Choroid plexus epithelial cell (primary cell): ENCODE measurements at regions not wholly inside any gene's neighbourhood (a gene's known extent, or its start where the extent isn't known, plus 50 kb on each side); places are given as distances from the start of the nearest gene placed in this dataset.

Source experiments
- DNase-seq: peaks from one replicate; pipeline ENCODE4 v3.0.0-alpha.2; 2010; ENCODE audit warnings: low read depth
- H3K4me3 ChIP-seq: 2 replicates; pipeline ENCODE4 v1.5.1; 2011; ENCODE audit warnings: low read depth, mild to moderate bottlenecking, control low read depth, low read length, moderate library complexity
- TF ChIP-seq, protein P1 (sequence below): conservative IDR thresholded peaks from 2 replicates; pipeline ENCODE4 v1.5.1; 2011; ENCODE audit warnings: low read depth, mild to moderate bottlenecking, control low read depth, inconsistent platforms, low read length, moderate library complexity

DNA sequence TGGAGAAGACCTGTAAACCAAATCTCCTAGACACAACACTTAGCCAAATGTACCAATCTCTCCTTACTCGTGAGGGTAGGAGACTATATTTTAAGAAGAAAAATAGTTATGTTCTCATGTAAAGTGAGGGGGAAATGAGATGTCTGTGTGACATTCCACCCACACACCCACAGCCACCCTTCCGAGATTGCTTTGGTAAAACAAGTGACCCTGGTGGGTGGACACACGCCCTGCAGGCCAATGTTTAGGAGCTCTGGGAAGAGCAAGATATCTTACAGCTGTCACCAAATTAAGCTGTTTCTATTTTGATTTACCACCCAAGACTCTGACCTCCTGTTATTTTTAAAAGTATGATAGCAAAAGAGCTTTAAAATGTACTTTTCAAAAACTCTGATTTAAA, 147.2 kb upstream of the PFKP start:
- H3K4me3 ChIP-seq: no peak overlapping the region
- TF ChIP-seq, protein P1, sequence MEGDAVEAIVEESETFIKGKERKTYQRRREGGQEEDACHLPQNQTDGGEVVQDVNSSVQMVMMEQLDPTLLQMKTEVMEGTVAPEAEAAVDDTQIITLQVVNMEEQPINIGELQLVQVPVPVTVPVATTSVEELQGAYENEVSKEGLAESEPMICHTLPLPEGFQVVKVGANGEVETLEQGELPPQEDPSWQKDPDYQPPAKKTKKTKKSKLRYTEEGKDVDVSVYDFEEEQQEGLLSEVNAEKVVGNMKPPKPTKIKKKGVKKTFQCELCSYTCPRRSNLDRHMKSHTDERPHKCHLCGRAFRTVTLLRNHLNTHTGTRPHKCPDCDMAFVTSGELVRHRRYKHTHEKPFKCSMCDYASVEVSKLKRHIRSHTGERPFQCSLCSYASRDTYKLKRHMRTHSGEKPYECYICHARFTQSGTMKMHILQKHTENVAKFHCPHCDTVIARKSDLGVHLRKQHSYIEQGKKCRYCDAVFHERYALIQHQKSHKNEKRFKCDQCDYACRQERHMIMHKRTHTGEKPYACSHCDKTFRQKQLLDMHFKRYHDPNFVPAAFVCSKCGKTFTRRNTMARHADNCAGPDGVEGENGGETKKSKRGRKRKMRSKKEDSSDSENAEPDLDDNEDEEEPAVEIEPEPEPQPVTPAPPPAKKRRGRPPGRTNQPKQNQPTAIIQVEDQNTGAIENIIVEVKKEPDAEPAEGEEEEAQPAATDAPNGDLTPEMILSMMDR: no peak
- DNase-seq: no peak

DNA sequence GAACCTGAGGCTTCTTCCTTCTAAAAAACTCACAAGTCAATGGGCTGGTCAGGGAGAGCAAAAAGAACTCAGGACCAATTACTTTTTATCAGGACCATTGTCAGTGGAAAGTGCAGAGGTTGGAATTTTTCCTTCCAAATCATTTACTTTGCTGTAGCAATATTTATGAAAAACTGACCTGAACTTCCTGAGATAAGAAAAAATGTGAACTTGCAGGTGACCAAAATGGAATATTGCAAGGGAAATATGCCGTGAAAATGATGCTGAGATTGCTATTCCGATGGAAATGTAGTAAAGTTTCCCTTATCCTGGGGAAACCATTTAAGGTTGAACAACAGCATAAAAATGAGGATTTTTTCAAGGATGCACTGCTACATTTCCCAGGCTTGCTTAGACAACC, 148.3 kb upstream of the PFKP start:
- DNase-seq: no peak
- TF ChIP-seq, protein P1: no peak
- H3K4me3 ChIP-seq: no peak overlapping the region

DNA sequence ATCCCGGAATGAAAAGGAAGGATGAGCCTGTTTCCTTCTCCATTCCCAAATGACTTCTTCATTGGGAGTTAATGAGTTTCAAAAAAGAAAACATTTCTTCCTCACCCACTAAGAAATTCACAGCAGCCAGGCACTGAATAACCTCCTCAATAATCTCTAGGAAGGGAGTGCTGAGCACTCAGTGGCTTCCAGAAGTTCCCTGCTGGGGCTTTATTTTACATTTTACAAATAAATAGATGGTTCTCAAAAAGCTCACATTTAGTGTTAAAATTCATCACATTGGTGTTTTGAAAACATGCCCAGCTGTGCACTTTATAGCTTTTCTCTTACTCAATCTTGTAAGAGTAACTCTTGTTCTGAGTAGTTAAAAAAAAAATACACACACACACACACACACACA, 148.9 kb upstream of the PFKP start:
- TF ChIP-seq, protein P1: no peak
- H3K4me3 ChIP-seq: no peak overlapping the region
- DNase-seq: no peak

DNA sequence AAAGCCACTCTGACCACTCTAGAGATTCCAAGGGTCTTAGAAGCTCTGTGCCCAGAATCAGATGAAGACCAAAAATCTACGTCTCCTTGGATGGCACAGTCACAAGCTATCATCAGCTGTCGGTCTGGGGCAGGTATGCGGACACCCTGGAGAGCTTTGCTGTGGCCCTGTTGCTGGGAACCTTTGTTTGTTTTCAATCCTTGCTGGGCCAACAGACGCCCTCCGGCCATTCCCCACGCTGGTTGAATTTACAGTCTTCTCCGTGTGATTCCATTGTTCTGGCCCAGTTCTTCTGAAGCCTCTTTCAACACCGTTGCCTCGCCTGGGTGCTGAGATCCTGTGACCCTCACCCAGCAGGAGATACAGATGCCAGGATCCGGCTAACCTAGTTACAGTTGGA, 149.4 kb upstream of the PFKP start:
- no peak for DNase-seq
- H3K4me3 ChIP-seq: no peak overlapping the region

DNA sequence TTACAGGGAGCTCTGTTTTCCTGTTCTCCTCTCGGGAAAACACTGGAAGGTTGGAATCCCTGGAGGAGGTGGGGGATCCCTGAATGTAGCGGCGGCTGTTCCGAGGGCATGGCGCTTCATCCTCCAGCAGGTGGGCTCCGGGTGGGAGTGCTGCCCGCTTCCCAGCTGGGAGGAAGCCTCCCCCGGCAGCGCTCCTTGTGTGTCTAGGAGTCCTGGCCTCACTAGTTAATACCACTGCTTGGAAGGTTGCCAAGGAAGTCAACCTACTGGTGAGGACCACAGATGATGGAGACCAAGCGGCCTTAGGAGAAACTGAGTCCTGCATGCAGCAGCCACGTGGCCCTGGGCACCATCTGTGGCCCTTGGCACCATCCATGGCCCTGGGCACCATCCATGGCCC, 151.9 kb upstream of the PFKP start:
- TF ChIP-seq, protein P1: no peak
- no peak overlapping the region for H3K4me3 ChIP-seq
- DNase-seq: no peak

More for the DNA sequence above, 149.4 kb upstream of the PFKP start:
- TF ChIP-seq, protein P1: no peak

DNA sequence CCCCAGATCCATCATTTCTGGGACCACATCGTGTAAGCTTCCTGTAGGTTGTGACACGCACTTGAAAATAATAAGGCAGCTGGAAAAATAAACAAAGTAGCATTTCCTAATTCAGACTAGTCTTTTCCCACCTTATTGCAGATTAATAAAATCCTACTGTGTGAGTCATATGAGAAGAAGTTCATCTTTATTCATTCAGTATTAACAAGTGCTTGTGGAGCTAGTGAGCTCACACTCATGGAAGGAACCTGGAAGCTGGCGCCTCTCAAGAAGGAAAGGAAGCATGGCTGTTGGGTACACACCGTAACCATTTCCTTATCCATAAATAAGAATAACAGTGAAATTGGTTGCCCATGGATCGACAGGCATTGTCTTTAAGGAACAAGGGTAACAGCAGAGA, 152.6 kb upstream of the PFKP start:
- H3K4me3 ChIP-seq: no peak overlapping the region
- no peak for DNase-seq
- TF ChIP-seq, protein P1: no peak

DNA sequence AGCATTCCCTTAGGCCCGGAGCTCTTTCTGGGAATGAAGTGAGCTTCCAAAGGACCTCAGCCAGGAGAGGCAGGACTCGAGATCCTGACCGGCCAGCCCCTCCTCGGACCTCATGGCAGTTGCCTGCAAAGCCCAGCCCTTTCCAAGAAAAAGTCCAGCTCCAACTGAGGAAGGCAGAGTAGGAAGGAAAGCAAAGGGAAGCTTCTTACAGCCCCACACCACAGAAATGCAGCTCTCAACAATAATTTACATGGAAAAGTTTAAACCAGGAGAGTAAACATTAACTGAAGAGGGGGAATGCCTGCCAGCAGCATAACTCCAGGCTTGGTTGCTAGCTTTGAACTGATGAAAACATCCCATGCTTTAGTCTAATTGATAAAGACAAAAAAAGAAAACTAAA, 153.9 kb upstream of the PFKP start:
- no peak for DNase-seq
- no peak overlapping the region for H3K4me3 ChIP-seq
- TF ChIP-seq, protein P1: no peak
